ENCODE measurements at regions not wholly inside any gene's neighbourhood (a gene's known extent, or its start where the extent isn't known, plus 50 kb on each side); places are given as distances from the start of the nearest gene placed in this dataset.
"Not testable (repeated sequence)": the region's sequence is repeated elsewhere in the genome, so short reads cannot be mapped to it uniquely, and the experiment has no call there.

DNA sequence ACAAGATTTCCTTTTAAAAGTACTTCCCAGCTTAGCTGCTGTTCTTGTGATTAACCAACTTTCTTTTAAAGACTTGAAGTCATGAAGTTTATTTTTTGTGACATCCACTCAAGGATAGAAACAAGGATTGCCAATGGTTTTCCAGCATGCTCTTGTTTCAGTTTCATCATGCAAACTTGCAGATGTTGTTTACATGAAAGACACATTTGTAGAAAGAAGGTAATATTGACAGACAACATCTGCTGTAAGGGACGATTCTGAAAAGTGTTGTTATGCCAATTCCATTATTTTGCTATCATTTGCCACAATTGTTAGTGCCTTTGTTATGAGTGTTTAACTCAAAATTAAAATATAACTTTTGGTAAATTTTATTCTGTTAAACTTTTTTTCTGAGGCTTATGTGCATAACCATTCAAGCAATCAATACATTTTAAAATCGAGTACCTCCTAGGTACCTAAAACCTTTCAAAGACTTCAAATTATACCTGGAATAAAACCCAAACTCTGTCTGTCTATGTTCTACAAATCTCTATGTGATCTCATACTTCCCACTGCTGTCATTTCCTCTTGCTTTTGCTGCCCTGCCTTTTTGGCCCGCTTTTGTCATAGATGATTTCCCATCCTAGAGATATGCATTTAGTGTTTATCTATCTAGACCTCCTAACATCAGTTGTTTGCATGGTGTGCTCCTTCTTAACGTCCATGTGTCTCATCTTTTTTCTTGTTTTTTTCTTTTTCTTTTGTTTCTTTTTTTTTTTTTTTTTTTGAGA is 630.4 kb downstream of the NR2F2 start:
- no peak for DNase-seq

DNA sequence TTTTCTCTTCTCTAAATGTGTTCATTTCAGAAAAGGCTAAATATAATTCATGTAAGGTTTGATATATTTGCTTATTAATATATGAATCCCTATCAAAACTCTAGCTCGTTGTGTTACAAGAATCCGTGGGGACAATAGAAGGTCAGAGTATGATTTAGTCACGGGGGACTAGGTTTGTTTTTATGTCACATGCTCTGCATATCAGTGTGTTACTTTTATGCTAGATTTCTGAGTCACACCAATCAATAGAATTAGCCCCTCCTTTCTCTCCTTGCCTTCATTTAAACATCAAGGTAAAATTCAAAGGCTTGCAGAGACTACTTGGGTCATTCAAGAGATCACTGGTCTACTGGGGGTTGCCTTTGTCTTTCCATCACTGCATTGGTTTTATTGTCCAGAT is 636.1 kb downstream of the NR2F2 start:
- no peak for DNase-seq

GRCh38 chr15:96969732-96970710 is 639.5 kb downstream of the NR2F2 start:
- DNase-seq, result no peak

GRCh38 chr15:96972201-96972600 is 641.7 kb downstream of the NR2F2 start:
- no peak for DNase-seq

GRCh38 chr15:96974761-96975160 is 644.3 kb downstream of the NR2F2 start:
- DNase-seq, result no peak

DNA sequence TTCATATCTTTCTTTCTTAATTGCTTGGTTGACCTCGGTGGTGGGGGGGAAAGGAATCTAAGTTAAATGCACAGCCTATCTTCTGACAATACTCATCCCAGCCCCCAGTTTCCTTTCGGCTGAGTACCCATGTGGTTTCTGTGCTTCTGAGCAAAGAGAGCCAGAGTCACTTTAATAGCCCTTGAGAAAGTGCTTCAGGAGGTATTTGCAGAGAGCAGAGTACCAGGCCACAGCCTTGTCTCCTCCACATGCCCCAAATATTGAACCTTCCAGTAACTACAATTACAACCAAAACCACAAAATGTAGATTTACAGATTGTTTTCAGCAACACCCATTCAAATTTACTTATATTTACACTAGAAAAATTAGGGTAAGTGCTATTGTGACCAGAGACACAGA is 647.4 kb downstream of the NR2F2 start:
- DNase-seq, result no peak

DNA sequence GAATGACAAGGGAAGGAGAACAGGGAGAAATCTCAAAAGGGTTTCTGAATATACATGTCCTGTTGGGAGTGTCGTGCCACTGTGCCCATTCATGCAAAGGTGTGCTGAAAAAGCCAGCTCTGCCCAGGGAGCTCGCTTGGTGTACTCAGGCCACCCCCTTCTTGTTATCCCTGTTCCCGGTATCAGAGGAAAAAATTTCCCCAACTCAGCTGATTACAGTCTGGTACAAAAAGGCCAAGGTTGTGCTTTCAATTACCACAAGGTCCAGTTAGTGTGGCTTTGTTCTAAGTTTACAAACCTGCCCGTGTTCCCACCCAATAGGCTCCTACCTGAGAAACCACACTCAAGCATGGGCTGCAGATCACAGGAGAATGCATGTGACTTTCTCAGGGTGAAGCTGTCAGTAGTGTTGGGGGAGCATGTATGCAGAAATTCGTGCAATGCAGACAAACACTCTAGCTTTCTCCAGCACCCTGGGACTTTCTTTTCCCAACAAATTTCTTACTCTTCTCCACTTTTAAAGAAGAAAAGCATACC is 648.5 kb downstream of the NR2F2 start:
- no peak for DNase-seq

GRCh38 chr15:96984121-96984671 is 653.7 kb downstream of the NR2F2 start:
- DNase-seq, result not testable (repeated sequence)

DNA sequence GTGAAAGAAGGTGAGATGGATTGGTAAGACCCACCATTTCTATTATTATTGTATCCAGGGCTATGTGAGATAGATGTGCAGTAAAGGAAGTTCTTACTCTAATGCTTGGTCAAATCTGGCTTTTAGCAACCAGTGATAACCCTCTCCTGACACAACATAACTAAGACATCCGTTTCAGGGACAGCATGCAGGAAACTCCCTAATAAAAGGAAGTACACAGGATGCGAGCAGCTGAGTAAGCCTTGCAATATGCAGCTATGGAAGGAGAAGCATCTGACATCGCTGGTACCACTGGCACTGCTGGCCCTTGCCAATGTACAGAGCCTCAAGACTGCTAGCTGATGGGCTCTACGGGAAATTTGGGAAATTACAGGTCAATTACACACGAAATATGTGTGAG is 662.3 kb downstream of the NR2F2 start:
- DNase-seq, result no peak

DNA sequence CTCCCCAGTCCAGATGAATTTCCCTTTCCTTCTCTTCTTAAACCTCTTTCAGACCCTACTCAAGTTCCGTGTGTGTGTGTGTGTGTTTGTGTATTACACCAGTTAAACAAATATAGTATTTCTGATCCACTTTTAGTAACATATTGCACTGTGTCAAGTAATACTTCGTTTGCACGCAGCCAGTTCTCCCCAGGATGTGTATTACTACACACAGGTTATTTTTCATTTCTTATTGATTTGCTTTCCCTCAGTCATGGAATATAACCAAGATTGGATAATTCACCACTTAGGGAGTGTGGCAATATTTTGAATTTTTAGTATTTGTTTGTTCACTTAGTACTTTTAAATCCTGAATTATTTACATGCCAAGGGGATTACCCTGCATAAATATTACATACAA is 667.0 kb downstream of the NR2F2 start:
- no peak for DNase-seq

DNA sequence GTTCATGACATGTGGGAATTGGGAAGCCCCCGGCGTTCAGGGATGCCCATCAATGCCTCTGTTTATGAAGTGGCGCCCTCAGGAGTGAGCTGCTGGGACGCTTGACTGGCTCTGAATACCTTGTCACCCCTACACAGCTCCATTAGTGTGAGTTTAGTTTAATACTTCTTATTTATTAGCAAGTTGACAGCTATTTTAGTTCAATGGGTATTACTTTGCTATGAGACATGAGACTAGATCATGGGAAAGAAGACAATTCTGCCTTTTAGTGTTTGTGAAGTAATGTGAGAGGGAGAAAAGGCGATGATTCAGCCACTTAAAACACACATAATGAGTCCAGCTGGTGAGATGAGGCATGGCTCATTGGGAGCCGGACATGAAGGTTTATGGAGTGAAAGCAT is 678.5 kb downstream of the NR2F2 start:
- no peak for DNase-seq

DNA sequence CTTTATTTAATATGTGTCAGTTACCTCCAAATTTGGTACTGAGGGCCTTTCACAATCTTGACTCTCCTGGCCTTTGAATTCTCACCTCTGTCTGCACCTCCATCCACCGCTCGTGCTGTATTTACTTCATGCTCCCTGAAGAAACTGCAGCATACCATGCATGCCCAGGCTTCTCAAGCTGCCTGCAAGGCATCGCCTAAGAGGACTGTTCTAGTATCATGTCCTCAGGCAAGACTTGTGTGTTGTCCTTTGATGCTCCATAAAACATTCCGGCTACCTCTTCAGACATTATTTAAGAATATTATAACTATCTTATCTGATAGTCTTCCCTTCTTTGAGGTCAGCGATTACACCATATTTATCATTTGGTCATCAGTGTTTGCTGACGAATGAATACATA is 682.5 kb downstream of the NR2F2 start:
- DNase-seq, result no peak

DNA sequence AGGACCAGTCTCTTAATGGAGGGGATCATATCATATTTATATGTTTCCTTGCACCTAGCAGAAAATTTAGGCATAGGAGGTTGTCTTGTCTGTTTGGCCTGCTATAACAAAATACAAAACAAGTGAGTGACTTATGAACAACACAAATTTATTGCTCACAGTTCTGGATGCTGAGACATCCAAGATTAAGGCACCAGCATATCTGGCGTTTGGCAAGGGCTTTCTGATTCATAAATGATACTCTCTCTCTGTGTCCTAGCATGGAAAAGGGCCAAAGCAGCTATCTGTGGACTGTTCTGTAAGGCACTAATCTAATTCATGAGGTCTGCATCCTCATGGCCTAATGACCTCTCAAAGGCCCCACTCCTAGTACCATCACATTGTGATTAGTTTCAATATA is 683.0 kb downstream of the NR2F2 start:
- no peak for DNase-seq

GRCh38 chr15:97014001-97014400 is 683.5 kb downstream of the NR2F2 start:
- no peak for DNase-seq

GRCh38 chr15:97023488-97023844 is 693.0 kb downstream of the NR2F2 start:
- DNase-seq, result no peak

GRCh38 chr15:97026781-97027180 is 696.3 kb downstream of the NR2F2 start:
- DNase-seq, result no peak

DNA sequence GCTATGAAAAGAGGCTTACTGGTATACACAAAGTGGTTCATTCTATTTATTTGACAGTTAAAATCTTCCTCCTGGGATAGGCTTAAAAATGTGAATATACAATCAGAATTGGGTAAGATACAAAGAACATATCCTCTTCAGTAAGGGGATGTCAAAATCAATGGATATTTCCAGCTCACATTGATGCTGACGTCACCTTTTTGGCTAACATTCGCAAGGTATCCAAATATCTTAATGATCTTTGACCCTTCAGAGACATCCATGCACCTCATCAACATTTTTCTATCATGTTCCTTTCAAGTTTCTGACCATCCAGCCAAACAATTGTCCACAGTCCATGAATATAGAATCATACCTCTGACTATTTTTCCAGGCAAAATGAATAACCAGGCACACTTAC is 697.3 kb downstream of the NR2F2 start:
- no peak for DNase-seq

GRCh38 chr15:97030251-97030650 is 699.8 kb downstream of the NR2F2 start:
- no peak for DNase-seq

GRCh38 chr15:97036301-97036700 is 705.8 kb downstream of the NR2F2 start:
- no peak for DNase-seq

GRCh38 chr15:97037080-97037479 is 706.6 kb downstream of the NR2F2 start:
- DNase-seq, result no peak

DNA sequence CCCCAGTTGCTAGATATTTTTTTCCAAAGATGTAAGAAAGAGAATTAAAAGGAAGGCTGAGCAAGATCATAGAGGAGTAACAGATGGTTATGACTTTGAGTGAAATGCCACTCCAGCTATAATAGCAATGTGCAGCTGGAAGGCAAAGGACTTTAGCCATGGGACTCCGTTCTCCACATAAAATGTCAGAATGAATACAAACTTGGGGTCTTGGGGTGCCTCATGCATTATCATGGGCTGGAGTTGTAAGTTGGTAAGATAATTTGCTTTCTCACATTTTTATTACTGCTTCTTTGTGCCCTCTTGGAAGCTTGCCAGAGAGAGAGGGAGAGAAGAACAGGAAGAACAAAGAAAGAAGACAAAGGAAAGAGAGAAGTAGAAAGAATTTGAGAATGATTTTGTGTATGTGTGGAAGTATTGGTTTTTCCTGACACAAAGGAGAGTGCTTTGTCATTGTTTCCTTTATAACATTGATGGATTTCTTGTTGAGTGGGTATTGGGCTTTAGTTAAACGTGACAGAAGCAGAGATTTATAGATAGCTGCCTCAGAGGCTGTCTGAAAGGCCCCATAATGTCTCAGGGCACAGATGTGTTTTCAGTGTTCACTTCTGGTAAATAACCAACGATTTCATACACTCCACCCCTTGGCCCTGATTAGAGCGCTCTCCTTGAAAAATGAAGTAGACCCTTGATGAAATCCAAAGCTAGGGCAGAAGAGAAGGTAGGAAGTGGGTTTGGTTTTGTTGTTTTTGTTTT is 715.3 kb downstream of the NR2F2 start:
- no peak for DNase-seq

GRCh38 chr15:97052513-97052912 is 722.0 kb downstream of the NR2F2 start:
- DNase-seq, result no peak

DNA sequence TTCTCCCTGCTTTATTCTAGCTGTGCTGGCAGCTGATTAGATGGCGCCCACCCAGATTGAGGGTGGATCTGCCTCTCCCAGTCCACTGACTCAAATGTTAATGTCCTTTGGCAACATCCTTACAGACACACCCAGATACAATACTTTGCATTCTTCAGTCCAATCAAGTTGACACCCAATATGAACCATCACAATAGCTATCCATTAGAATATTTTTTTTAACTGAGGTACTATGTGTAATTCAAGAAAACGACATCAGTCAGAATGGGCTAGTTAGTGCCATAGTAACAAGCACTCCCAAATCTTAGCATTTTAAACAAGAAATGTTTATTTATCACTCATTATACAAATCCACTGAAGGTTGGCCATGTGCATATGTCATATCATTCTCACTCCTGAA is 723.1 kb downstream of the NR2F2 start:
- DNase-seq, result no peak
